ENCODE measurements at regions not wholly inside any gene's neighbourhood (a gene's known extent, or its start where the extent isn't known, plus 50 kb on each side); places are given as distances from the start of the nearest gene placed in this dataset.

- Histone ChIP-seq H3K27ac (no peak overlapping the region), H3K4me3 (no peak overlapping the region), H3K4me1 (no peaks in the 10 kb centered on the region), H3K9me3 (no peaks in the 10 kb centered on the region), H3K4me2 (no peak overlapping the region)
- FAIRE-seq, result no peak
- DNase-seq (ENCODE audit: low read depth in 1 of 2, low spot score in 1 of 2), result no peak
- WGBS (ENCODE audit: missing lambda C conversion rate), result 77% methylated on average over 2 of the region's 2 CpGs
- ChIA-PET POLR2A (no interaction called here), CTCF (no interaction called here)
- no peak for ATAC-seq
- TF ChIP-seq RAD21 (conservative IDR thresholded peaks at IDR 0.05 in 1 of 2, IDR thresholded peaks at IDR 0.05 in 1 of 2), result no peak
- TF ChIP-seq ELK1 (IDR thresholded peaks at IDR 0.05; ENCODE audit: low read depth, low read length), result no peak
- no peak for TF ChIP-seq PHF8 (IDR thresholded peaks at IDR 0.05; ENCODE audit: borderline replicate concordance, low read depth)
- no peak for TF ChIP-seq ZSCAN20 (CRISPR knock-in tag; IDR thresholded peaks at IDR 0.05)
- TF ChIP-seq RNF2 (IDR thresholded peaks at IDR 0.05; ENCODE audit: borderline replicate concordance, low read depth), result no peak
- no peak for TF ChIP-seq ATOH8 (CRISPR knock-in tag; IDR thresholded peaks at IDR 0.05; ENCODE audit: low read depth)
- TF ChIP-seq HOXB5 (CRISPR knock-in tag; IDR thresholded peaks at IDR 0.05), result no peak
- no peak for TF ChIP-seq POLR2AphosphoS2 (conservative IDR thresholded peaks at IDR 0.05; ENCODE audit: low read length)
- no peak for TF ChIP-seq FOSL2 (IDR thresholded peaks at IDR 0.05)
- TF ChIP-seq FOSL2 (CRISPR knock-in tag; IDR thresholded peaks at IDR 0.05), result no peak
- no peak for TF ChIP-seq CEBPB (IDR thresholded peaks at IDR 0.05)
- TF ChIP-seq BCL3 (IDR thresholded peaks at IDR 0.05), result no peak
- TF ChIP-seq KDM5A (IDR thresholded peaks at IDR 0.05), result no peak
- TF ChIP-seq JUN (IDR thresholded peaks at IDR 0.05), result no peak
- TF ChIP-seq HES2 (IDR thresholded peaks at IDR 0.05), result no peak
- TF ChIP-seq HDAC2 (IDR thresholded peaks at IDR 0.05), result no peak
- TF ChIP-seq HMGXB4 (CRISPR knock-in tag; IDR thresholded peaks at IDR 0.05; ENCODE audit: borderline replicate concordance), result no peak
- no peak for TF ChIP-seq SREBF2 (IDR thresholded peaks at IDR 0.05)
- TF ChIP-seq ZNF302 (CRISPR knock-in tag; IDR thresholded peaks at IDR 0.05), result no peak
- TF ChIP-seq RFX5 (IDR thresholded peaks at IDR 0.05), result no peak
- TF ChIP-seq CHD4 (IDR thresholded peaks at IDR 0.05; ENCODE audit: borderline replicate concordance), result no peak
Measured at GRCh38 chr2:226317970-226318369, 481.6 kb downstream of the IRS1 start.

- 75% methylated on average over 3 of the region's 3 CpGs for whole genome bisulfite sequencing (ENCODE audit: missing lambda C conversion rate)
- ChIA-PET CTCF (no interaction called here), POLR2A (no interaction called here)
- Histone ChIP-seq H3K4me1 (peaks cover 2% of the 10 kb centered on the region; the same call in 1 of the 3 replicates), H3K27ac (no peak overlapping the region), H3K9me3 (no peaks in the 10 kb centered on the region), H3K4me3 (no peak overlapping the region), H3K4me2 (no peak overlapping the region)
- DNase-seq (ENCODE audit: low read depth in 1 of 2, low spot score in 1 of 2) (no peak), ATAC-seq (no peak), FAIRE-seq (no peak)
- no peak for TF ChIP-seq JUNB (IDR thresholded peaks at IDR 0.05)
- TF ChIP-seq RAD21 (conservative IDR thresholded peaks at IDR 0.05 in 1 of 2, IDR thresholded peaks at IDR 0.05 in 1 of 2), result no peak
- TF ChIP-seq HEYL (CRISPR knock-in tag; IDR thresholded peaks at IDR 0.05), result no peak
- TF ChIP-seq MAX (IDR thresholded peaks at IDR 0.05), result no peak
- TF ChIP-seq CEBPB (IDR thresholded peaks at IDR 0.05), result no peak
- TF ChIP-seq KDM5A (IDR thresholded peaks at IDR 0.05), result no peak
- no peak for TF ChIP-seq GATA3 (IDR thresholded peaks at IDR 0.05; ENCODE audit: borderline replicate concordance)
- no peak for TF ChIP-seq POLR2A (IDR thresholded peaks at IDR 0.05; ENCODE audit: low read length)
Measured at GRCh38 chr2:226313060-226313459, 486.6 kb downstream of the IRS1 start.

Measured in A549 (cell line).